MM.1S (cell line): ENCODE measurements at regions not wholly inside any gene's neighbourhood (a gene's known extent, or its start where the extent isn't known, plus 50 kb on each side); places are given as distances from the start of the nearest gene placed in this dataset.

Source experiments
- DNase-seq: peaks from one replicate; pipeline ENCODE4 v3.0.0-alpha.2; 2015
- H2AFZ ChIP-seq: fragments of 300-600 bp; sonication (generic); 2 replicates; pipeline ENCODE4 v1.6.0; 2016; ENCODE audit warnings: antibody characterized with exemption, low read length
- H3F3A ChIP-seq: fragments of 300-600 bp; sonication (generic); 2 replicates; pipeline ENCODE4 v1.6.1; 2016; ENCODE audit warnings: mild to moderate bottlenecking, antibody characterized with exemption, low read length, moderate library complexity, mixed read lengths; ENCODE audit not compliant: insufficient read depth
- H3K27ac ChIP-seq: fragments of 300-600 bp; sonication (generic); 2 replicates; pipeline ENCODE4 v1.5.1; 2016; ENCODE audit warnings: mild to moderate bottlenecking, low read length
- H3K27me3 ChIP-seq: fragments of 300-600 bp; sonication (generic); replicated peaks from 2 replicates; pipeline ENCODE4 v1.6.0; 2016; ENCODE audit warnings: low read length; ENCODE audit not compliant: insufficient read depth
- H3K36me3 ChIP-seq: fragments of 300-600 bp; sonication (generic); replicated peaks from 2 replicates; pipeline ENCODE4 v1.6.1; 2016; ENCODE audit warnings: mild to moderate bottlenecking, low read length, mixed read lengths; ENCODE audit not compliant: insufficient read depth
- H3K4me1 ChIP-seq: fragments of 300-600 bp; sonication (generic); 2 replicates; pipeline ENCODE4 v1.6.1; 2016; ENCODE audit warnings: low read length, mixed read lengths
- H3K4me2 ChIP-seq: fragments of 300-600 bp; sonication (generic); 2 replicates; pipeline ENCODE4 v1.6.0; 2016; ENCODE audit warnings: low read depth, low read length
- H3K4me3 ChIP-seq: fragments of 300-600 bp; sonication (generic); 2 replicates; pipeline ENCODE4 v1.5.1; 2016; ENCODE audit warnings: low read length, mixed read lengths
- H3K79me2 ChIP-seq: fragments of 300-600 bp; sonication (generic); 2 replicates; pipeline ENCODE4 v1.6.1; 2016; ENCODE audit warnings: mixed run types, low read length, mixed read lengths
- H3K9ac ChIP-seq: fragments of 300-600 bp; sonication (generic); 2 replicates; pipeline ENCODE4 v1.6.1; 2016; ENCODE audit warnings: low read length, mixed read lengths
- H3K9me2 ChIP-seq: fragments of 300-600 bp; sonication (generic); replicated peaks from 2 replicates; pipeline ENCODE4 v1.6.1; 2016; ENCODE audit warnings: mild to moderate bottlenecking, low read length, mixed read lengths; ENCODE audit not compliant: insufficient read depth
- H3K9me3 ChIP-seq: fragments of 300-600 bp; sonication (generic); replicated peaks from 2 replicates; pipeline ENCODE4 v1.6.1; 2016; ENCODE audit warnings: mild to moderate bottlenecking, low read length, mixed read lengths; ENCODE audit not compliant: insufficient read depth
- H4K20me1 ChIP-seq: fragments of 300-600 bp; sonication (generic); 2 replicates; pipeline ENCODE4 v1.6.1; 2016; ENCODE audit warnings: mild to moderate bottlenecking, low read length, moderate library complexity, mixed read lengths; ENCODE audit not compliant: insufficient read depth
- EZH2 ChIP-seq: fragments of 300-600 bp; sonication (generic); optimal IDR thresholded peaks from 2 replicates; pipeline ENCODE3; 2017; ENCODE audit warnings: low read depth, mild to moderate bottlenecking, antibody characterized with exemption, low read length, mixed read lengths
- EZH2phosphoT487 ChIP-seq: fragments of 300-600 bp; sonication (generic); IDR thresholded peaks from 2 replicates; pipeline ENCODE4 v1.6.1; 2018; ENCODE audit warnings: antibody characterized with exemption, low read length
- TF ChIP-seq, protein P1 (sequence below): fragments of 300-600 bp; sonication (generic); IDR thresholded peaks from 2 replicates; pipeline ENCODE4 v1.5.1; 2016; ENCODE audit warnings: antibody characterized with exemption, low read length, mixed read lengths

DNA sequence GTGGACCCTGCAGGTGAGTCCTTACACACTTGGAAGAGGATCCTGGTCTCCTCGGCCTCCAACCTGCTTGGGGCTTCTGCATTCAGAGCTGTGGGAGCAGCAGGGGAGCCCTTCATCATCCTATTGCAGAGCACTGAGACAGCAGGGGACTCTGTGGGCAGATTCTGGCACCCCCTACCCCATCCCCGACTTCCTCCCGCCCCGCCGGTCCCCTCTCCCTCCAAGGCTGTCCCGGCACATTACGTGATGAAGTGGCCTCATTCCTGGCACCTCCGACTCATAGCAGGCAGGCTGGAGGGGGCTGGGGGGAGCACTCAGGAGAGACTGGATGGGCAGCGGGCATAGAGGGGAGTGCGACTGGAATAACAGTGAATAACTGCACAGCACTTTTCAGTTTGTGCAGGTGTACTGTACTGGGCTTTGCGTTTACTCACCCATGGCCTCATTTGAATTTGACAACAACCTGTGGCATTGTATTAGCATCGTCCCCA, 394.1 kb downstream of the MATN1 start:
- no peak overlapping the region for H3K4me3 ChIP-seq
- DNase-seq = no peak
- H3K27me3 ChIP-seq = peaks cover 96% of the 10 kb centered on the region
- no peak overlapping the region for H2AFZ ChIP-seq
- H3K4me2 ChIP-seq = no peak overlapping the region
- H3K36me3 ChIP-seq = no peaks in the 10 kb centered on the region
- no peaks in the 10 kb centered on the region for H3F3A ChIP-seq
- no peaks in the 10 kb centered on the region for H3K9me2 ChIP-seq
- no peak overlapping the region for H3K9ac ChIP-seq
- no peaks in the 10 kb centered on the region for H4K20me1 ChIP-seq
- no peaks in the 10 kb centered on the region for H3K79me2 ChIP-seq
- no peak overlapping the region for H3K27ac ChIP-seq
- TF ChIP-seq EZH2 = no peak
- TF ChIP-seq, protein P1, sequence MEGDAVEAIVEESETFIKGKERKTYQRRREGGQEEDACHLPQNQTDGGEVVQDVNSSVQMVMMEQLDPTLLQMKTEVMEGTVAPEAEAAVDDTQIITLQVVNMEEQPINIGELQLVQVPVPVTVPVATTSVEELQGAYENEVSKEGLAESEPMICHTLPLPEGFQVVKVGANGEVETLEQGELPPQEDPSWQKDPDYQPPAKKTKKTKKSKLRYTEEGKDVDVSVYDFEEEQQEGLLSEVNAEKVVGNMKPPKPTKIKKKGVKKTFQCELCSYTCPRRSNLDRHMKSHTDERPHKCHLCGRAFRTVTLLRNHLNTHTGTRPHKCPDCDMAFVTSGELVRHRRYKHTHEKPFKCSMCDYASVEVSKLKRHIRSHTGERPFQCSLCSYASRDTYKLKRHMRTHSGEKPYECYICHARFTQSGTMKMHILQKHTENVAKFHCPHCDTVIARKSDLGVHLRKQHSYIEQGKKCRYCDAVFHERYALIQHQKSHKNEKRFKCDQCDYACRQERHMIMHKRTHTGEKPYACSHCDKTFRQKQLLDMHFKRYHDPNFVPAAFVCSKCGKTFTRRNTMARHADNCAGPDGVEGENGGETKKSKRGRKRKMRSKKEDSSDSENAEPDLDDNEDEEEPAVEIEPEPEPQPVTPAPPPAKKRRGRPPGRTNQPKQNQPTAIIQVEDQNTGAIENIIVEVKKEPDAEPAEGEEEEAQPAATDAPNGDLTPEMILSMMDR = no peak
- no peak for TF ChIP-seq EZH2phosphoT487
- no peaks in the 10 kb centered on the region for H3K4me1 ChIP-seq
- H3K9me3 ChIP-seq = no peaks in the 10 kb centered on the region

DNA sequence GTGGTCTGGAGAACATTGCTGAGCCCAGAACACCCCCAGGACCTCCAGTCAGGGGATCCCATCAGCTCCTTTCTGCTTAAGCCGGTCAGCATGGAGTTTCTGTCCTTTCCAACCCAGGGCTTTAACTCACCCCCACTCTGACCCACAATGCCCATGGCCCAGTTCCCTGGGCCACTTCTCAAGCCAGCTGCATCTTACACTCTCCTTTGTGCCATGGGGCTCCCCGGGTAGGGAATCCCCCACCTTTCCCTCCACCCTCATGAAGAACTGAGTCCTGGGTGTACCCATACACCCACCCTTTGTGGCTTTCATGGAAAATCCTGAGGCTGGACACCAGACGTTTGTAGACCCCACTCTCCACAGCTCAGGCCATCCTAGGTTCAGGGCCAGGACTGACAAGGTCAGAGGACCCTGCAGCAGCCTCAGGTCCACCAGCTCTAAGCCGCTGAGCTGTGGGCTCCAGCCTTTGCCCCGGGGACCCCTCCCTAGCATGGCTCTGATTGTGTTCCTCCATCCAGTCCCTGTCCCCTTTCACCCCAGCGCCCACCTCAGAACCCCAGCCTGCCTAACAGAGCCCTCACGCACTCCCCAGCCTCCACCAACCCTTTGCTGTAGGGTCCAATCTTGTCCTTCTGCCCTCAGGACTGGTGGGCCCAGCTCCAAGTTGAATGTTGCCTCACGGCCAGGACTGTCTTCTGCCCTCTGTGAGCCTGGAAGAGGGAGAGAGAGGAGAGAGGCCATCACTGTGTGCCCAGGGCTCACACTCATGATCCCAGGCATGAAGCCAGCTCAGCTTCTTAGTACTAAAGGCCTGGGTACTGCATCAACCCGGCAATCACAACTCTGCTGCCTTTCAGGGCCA, 394.8 kb downstream of the MATN1 start:
- Histone ChIP-seq H3K4me1 (no peaks in the 10 kb centered on the region), H3K79me2 (no peaks in the 10 kb centered on the region), H3K9me3 (no peaks in the 10 kb centered on the region), H3K27me3 (peaks cover 96% of the 10 kb centered on the region), H3K4me3 (no peak overlapping the region), H2AFZ (no peak overlapping the region), H4K20me1 (no peaks in the 10 kb centered on the region), H3F3A (no peaks in the 10 kb centered on the region), H3K9ac (no peak overlapping the region), H3K4me2 (no peak overlapping the region), H3K27ac (no peak overlapping the region), H3K36me3 (no peaks in the 10 kb centered on the region), H3K9me2 (no peaks in the 10 kb centered on the region)
- DNase-seq = no peak
- TF ChIP-seq, protein P1 = no peak
- no peak for TF ChIP-seq EZH2
- TF ChIP-seq EZH2phosphoT487 = no peak

DNA sequence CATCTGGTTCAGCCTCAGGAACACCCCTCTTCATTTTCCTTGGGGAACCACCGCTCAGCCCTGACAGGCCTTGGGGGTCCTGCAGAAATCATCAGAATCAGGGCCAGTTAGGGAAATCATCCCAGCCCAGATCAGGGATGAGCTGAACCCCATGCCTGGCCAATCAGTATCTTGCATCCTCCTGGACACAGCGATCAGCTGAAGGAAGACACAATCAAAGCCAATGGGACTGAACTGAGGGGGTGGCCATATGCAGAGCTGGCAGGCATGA, 395.4 kb downstream of the MATN1 start:
- Histone ChIP-seq H3K9me3 (no peaks in the 10 kb centered on the region), H3K27ac (no peak overlapping the region), H3K79me2 (no peaks in the 10 kb centered on the region), H4K20me1 (no peaks in the 10 kb centered on the region), H3K4me3 (no peak overlapping the region), H3K9ac (no peak overlapping the region), H2AFZ (no peak overlapping the region), H3K4me1 (no peaks in the 10 kb centered on the region), H3F3A (no peaks in the 10 kb centered on the region), H3K36me3 (no peaks in the 10 kb centered on the region), H3K27me3 (peaks cover 96% of the 10 kb centered on the region), H3K9me2 (no peaks in the 10 kb centered on the region), H3K4me2 (no peak overlapping the region)
- no peak for DNase-seq
- TF ChIP-seq EZH2 (no peak), EZH2phosphoT487 (no peak)
- TF ChIP-seq, protein P1 = no peak
